ENCODE measurements at regions not wholly inside any gene's neighbourhood (a gene's known extent, or its start where the extent isn't known, plus 50 kb on each side); places are given as distances from the start of the nearest gene placed in this dataset.

- no peak for DNase-seq
Observed at GRCh38 chr4:54913751-54914526, 211.5 kb downstream of the KDR start.

- DNase-seq, result no peak
Observed at GRCh38 chr4:54912155-54912554, 213.2 kb downstream of the KDR start.

GRCh38 chr4:54909961-54910360 is 215.4 kb downstream of the KDR start:
- DNase-seq, result no peak

GRCh38 chr4:54908763-54909162 is 216.6 kb downstream of the KDR start:
- no peak for DNase-seq

GRCh38 chr4:54904953-54905352 is 220.4 kb downstream of the KDR start:
- DNase-seq, result no peak

- no peak for DNase-seq
Observed at GRCh38 chr4:54902976-54903375, 222.4 kb downstream of the KDR start.

- no peak for DNase-seq
Observed at GRCh38 chr4:54902271-54902670, 223.1 kb downstream of the KDR start.

DNA sequence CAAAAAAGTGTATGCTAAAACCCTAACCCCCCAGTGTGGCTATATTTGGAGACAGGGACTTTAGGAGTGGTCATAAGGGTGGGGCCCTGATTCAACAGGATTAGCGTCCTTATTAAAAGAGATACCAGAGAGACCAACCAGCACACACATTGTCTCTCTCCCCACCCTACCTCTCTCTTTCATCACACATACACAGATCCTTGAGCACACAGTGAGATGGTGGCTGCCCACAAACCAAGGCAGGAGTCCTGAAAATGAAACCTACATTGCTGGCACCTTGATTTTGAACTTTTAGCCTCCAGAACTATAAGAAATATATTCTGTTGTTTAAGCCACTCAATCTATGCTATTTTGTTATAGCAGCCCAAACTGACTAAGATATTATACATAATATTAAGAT is 224.2 kb downstream of the KDR start:
- no peak for DNase-seq

- DNase-seq, result no peak
Observed at GRCh38 chr4:54898656-54899340, 226.6 kb downstream of the KDR start.

DNA sequence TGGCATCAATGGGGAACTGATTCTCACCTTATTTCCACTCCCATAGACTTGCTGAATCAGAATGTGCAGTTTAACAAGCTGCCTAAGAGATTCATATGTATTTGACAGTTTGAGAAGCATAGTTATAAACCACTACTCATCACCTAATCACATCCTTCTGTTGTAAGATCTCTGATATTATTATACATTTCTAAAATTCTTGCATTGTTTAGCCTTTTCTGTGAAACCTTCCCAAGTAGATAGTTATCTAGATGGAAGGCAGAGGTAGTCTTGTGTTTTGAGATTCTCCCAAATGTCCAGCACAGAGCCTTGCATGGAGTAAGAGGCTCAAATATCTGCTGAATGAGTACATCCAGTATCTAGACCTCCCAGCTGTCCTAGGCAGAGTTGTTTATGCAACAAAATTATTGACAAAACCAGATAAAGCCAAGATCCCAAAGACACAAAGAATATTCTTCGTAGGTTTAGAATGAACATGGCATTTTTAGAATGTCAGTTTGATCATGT is 227.3 kb downstream of the KDR start:
- DNase-seq, result no peak

DNA sequence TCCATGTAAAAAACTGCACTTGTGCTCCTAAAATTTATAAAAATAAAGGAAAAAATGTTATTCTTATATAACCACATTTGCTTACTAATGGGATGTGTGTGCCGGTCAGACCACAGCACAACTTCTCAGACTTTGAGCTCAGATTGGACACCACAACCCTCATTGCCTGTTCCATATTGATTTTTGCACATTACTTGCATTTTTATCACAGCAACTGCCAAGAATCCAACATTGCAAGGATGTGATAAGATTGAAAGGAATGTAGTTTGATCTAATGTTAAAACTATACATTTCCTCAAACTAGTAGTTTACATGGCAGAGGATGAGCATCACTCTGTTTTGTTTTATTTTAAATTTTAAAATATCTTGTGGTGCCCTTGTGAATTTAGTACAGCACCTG is 227.8 kb downstream of the KDR start:
- DNase-seq, result no peak

DNA sequence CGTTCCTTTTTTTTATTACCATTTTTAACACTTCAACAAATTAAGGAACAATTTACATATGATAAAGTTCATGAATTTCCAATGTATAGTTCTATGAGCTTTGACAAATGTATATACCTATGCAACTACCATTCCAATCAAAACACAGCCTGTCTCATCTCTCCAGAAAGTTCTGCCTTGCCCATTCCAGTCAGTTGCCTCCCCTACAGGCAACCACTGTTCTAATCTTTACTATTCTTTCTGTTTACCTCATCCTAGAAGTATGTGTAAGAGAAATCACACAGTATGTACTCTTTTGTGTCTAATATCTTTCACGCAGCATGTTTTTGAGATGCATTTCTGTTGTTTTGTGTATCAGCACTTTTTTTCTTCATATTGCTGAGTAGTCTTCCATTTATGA is 224.9 kb downstream of the KIT start:
- no peak for DNase-seq

- no peak for DNase-seq
Observed at GRCh38 chr4:54879576-54879975, 221.8 kb downstream of the KIT start.

DNA sequence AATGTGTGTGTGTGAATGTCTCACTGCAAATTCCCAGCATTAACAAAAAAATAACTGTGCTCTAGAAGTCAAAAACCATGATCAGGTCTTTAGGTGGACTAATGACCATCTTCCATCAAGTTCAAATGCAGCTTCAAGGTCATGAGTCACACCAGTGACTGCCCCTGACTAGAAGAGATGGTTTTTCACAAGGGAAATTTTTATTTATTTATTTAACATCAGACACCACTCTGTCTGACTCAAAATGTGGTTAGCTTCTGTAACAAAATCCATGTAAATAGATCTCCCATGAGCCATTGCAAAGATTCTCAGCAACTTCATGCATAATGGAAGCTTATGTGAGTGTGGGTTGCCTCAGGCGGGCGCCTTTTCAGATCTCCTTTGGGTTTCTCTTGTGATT is 219.2 kb downstream of the KIT start:
- DNase-seq, result no peak

DNA sequence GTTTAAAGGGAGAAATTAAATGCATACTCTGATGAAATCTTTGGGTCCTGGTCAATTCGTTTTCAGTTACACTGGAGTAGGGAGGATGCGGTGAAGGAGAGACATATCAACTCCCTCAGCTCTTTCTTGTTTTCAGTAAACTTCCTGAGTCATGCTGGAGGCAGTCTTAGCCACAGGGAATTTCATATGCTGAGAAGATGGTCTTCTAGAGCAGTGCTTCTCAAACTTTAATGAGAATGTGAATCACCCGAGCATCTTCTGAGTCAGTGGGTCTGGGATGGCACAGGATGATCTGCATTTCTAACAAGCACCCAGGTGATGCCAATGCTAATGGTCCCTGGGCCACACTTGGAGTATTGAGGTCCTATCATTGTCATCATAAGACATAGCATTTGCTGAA is 214.5 kb downstream of the KIT start:
- no peak for DNase-seq

GRCh38 chr4:54863571-54864255 is 206.0 kb downstream of the KIT start:
- DNase-seq, result no peak

DNA sequence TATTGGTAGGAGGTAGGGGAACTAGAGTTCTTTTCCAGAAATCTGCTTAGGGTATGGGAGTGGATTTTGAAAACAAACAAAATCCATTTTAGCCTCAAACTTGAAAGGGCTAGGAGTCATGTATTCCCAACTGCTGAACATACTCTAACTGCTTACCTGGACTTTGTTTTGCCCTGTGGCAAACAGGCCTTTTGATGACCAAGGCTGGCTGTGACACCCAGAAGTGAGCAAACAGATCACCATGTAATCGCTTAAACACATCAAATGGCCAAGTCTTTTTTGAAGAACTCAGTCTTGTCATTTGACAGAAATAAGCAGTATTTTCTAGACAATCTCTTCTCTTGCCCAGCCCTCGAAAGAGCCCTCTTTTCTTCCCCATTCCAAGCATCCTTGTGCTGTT is 203.4 kb downstream of the KIT start:
- DNase-seq, result no peak

- DNase-seq, result no peak
Observed at GRCh38 chr4:54855191-54855854, 197.6 kb downstream of the KIT start.

DNA sequence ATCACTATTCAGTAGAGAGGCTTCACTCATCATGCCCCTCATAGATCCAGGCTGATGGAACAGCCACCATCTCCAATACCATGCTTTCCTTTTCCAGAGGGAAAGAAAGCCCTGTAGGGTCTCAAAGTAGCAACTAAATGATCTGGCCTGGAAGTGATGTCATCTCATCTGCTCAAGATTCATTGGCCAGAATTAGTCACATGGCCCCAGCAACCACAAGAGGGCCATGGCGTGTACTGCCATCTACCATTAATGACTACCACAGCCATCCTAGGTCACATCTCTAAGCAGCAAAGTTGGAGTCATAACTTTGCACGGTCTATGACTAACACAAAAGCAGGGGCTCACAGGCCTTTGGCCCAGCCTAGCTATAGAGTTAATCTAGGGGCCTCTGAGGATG is 194.8 kb downstream of the KIT start:
- no peak for DNase-seq

DNA sequence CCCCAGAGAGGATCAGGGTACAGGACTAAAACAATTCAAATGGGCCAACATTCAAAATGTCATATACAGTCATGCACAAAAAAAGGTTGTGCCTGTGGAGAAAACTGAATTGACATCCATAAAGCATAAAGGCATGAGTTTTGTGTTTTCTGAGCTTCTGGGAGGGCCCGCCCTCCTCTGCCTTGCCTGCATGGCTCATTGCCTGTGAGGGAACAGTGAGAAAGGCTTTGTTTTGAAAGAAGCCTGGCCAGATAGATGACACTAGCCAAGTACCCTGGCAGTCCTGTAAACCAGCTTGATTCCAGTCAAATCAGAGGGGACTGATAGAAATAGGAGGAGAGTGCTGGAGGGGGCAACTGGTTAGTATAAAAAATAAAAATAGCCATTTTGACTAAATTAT is 194.3 kb downstream of the KIT start:
- no peak for DNase-seq

GRCh38 chr4:54844911-54845310 is 187.2 kb downstream of the KIT start:
- DNase-seq, result no peak

GRCh38 chr4:54843946-54844345 is 186.2 kb downstream of the KIT start:
- DNase-seq, result no peak

DNA sequence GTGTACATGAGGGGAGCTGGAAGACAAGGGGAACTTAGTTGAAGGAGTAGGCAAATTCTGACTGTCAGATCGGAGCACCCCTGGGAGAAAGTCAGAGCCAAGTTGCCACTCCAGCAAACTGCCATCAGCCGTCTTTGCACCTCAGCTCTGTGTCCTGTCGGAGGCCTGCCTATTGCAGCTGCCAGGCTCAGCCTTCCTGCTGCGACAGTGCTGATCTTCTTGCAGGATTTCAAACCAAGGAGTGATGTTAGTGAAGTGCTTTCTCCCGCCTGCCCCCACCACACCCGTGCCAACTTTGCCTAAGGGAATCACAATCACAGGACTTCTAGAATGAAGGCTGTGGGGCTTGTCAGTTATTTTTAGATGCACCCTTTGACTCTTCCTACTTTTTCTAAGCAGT is 185.3 kb downstream of the KIT start:
- DNase-seq, result no peak
